Body of pancreas (tissue), 4 donors: ENCODE measurements at regions not wholly inside any gene's neighbourhood (a gene's known extent, or its start where the extent isn't known, plus 50 kb on each side); places are given as distances from the start of the nearest gene placed in this dataset.

Experiments used
- POLR2A ChIP-seq, 3 donors: fragments of 450-650 bp; IDR thresholded peaks; one replicate each; pipeline ENCODE4 v1.6.1; 2016; ENCODE audit warnings: antibody characterized with exemption in 3 of 3, mild to moderate bottlenecking in 2 of 3
- TF ChIP-seq, protein P1 (sequence below), 7 experiments: fragments of 450-650 bp in 4 of 7; fragments of 200-600 bp in 3 of 7; sonication (generic) in 3 of 7; IDR thresholded peaks; one replicate each; pipeline ENCODE4 v1.5.1; 2016 to 2019; ENCODE audit warnings: antibody characterized with exemption in 7 of 7

GRCh38 chr13:88395804-88396203 lies 724.6 kb downstream of the SLITRK5 start:
- TF ChIP-seq, protein P1, sequence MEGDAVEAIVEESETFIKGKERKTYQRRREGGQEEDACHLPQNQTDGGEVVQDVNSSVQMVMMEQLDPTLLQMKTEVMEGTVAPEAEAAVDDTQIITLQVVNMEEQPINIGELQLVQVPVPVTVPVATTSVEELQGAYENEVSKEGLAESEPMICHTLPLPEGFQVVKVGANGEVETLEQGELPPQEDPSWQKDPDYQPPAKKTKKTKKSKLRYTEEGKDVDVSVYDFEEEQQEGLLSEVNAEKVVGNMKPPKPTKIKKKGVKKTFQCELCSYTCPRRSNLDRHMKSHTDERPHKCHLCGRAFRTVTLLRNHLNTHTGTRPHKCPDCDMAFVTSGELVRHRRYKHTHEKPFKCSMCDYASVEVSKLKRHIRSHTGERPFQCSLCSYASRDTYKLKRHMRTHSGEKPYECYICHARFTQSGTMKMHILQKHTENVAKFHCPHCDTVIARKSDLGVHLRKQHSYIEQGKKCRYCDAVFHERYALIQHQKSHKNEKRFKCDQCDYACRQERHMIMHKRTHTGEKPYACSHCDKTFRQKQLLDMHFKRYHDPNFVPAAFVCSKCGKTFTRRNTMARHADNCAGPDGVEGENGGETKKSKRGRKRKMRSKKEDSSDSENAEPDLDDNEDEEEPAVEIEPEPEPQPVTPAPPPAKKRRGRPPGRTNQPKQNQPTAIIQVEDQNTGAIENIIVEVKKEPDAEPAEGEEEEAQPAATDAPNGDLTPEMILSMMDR (IDR thresholded peaks at IDR 0.05): no peak
- no peak for TF ChIP-seq POLR2A (IDR thresholded peaks at IDR 0.05)
